Ectodermal cell (in vitro differentiated cells): ENCODE measurements at regions not wholly inside any gene's neighbourhood (a gene's known extent, or its start where the extent isn't known, plus 50 kb on each side); places are given as distances from the start of the nearest gene placed in this dataset.

Source experiments
- H3K27ac ChIP-seq: 2 replicates; pipeline ENCODE4 v1.7.0; 2013; ENCODE audit warnings: mild to moderate bottlenecking, low read depth, low read length; ENCODE audit not compliant: insufficient read depth, poor library complexity, severe bottlenecking
- H3K27me3 ChIP-seq: 2 replicates; pipeline ENCODE4 v1.7.0; 2013; ENCODE audit warnings: mild to moderate bottlenecking, low read length; ENCODE audit not compliant: insufficient read depth, control insufficient read depth, poor library complexity, severe bottlenecking
- H3K36me3 ChIP-seq: one replicate; pipeline ENCODE4 v1.7.0; 2013; ENCODE audit warnings: low read length; ENCODE audit not compliant: control insufficient read depth, insufficient read depth
- H3K4me1 ChIP-seq: one replicate; pipeline ENCODE4 v1.7.0; 2013; ENCODE audit warnings: low read length; ENCODE audit not compliant: control insufficient read depth, insufficient read depth
- H3K4me3 ChIP-seq: 2 replicates; pipeline ENCODE4 v1.7.0; 2013; ENCODE audit warnings: low read depth, low read length, control low read depth; ENCODE audit not compliant: insufficient read depth
- H3K9me3 ChIP-seq: 2 replicates; pipeline ENCODE4 v1.7.0; 2013; ENCODE audit warnings: mild to moderate bottlenecking, low read length, moderate library complexity; ENCODE audit not compliant: control insufficient read depth
- WGBS, 2 experiments: methylation state at CpG; one replicate each; pipeline ENCODE4 v1.1.7; 2013; ENCODE audit warnings: missing lambda C conversion rate in 2 of 2; 5-methylcytosine and 5-hydroxymethylcytosine counted together

- H3K4me3 ChIP-seq: no peak overlapping the region
- no peaks in the 10 kb centered on the region for H3K9me3 ChIP-seq
- H3K27ac ChIP-seq: no peak overlapping the region
- WGBS, 2 experiments: 44% methylated on average over 2 of the region's 2 CpGs; no CpG with 5 or more reads in 1 of the 2 experiments
- H3K4me1 ChIP-seq: no peaks in the 10 kb centered on the region
- H3K36me3 ChIP-seq: no peaks in the 10 kb centered on the region
- H3K27me3 ChIP-seq: no peaks in the 10 kb centered on the region
These were observed 213.3 kb upstream of the GBE1 start for GRCh38 chr3:81974751-81975150.

GRCh38 chr3:81968658-81969057, 207.2 kb upstream of the GBE1 start:
- Histone ChIP-seq H3K9me3 (no peaks in the 10 kb centered on the region), H3K4me3 (no peak overlapping the region), H3K36me3 (no peaks in the 10 kb centered on the region), H3K4me1 (no peaks in the 10 kb centered on the region), H3K27me3 (no peaks in the 10 kb centered on the region), H3K27ac (no peak overlapping the region)
- 47 to 58% methylated on average over 2 to 4 of the region's 4 CpGs for WGBS, 2 experiments

- H3K27ac ChIP-seq: no peak overlapping the region
- H3K4me1 ChIP-seq: no peaks in the 10 kb centered on the region
- H3K9me3 ChIP-seq: no peaks in the 10 kb centered on the region
These were observed 205.9 kb upstream of the GBE1 start for GRCh38 chr3:81967393-81967792.

GRCh38 chr3:81965696-81966095, 204.3 kb upstream of the GBE1 start:
- H3K4me1 ChIP-seq: no peaks in the 10 kb centered on the region
- no peak overlapping the region for H3K27ac ChIP-seq
- H3K36me3 ChIP-seq: no peaks in the 10 kb centered on the region
- 18 to 26% methylated on average over 2 of the region's 2 CpGs for WGBS, 2 experiments
- H3K4me3 ChIP-seq: no peak overlapping the region
- H3K9me3 ChIP-seq: no peaks in the 10 kb centered on the region
- no peaks in the 10 kb centered on the region for H3K27me3 ChIP-seq

More at GRCh38 chr3:81967393-81967792, 205.9 kb upstream of the GBE1 start:
- no peaks in the 10 kb centered on the region for H3K27me3 ChIP-seq
- H3K4me3 ChIP-seq: no peak overlapping the region
- no peaks in the 10 kb centered on the region for H3K36me3 ChIP-seq

GRCh38 chr3:81962396-81962795, 201.0 kb upstream of the GBE1 start:
- Histone ChIP-seq H3K27me3 (no peaks in the 10 kb centered on the region), H3K4me3 (no peak overlapping the region), H3K9me3 (no peaks in the 10 kb centered on the region), H3K36me3 (no peaks in the 10 kb centered on the region), H3K4me1 (no peaks in the 10 kb centered on the region), H3K27ac (no peak overlapping the region)
- 89 to 93% methylated on average over 2 of the region's 2 CpGs for WGBS, 2 experiments

- no peaks in the 10 kb centered on the region for H3K4me1 ChIP-seq
- H3K27me3 ChIP-seq: no peaks in the 10 kb centered on the region
- no peaks in the 10 kb centered on the region for H3K36me3 ChIP-seq
- H3K27ac ChIP-seq: no peak overlapping the region
- H3K9me3 ChIP-seq: no peaks in the 10 kb centered on the region
- WGBS, 2 experiments: 93% methylated on average over 2 of the region's 2 CpGs
- no peak overlapping the region for H3K4me3 ChIP-seq
These were observed 197.7 kb upstream of the GBE1 start for GRCh38 chr3:81958972-81959640.

GRCh38 chr3:81955878-81956277, 194.4 kb upstream of the GBE1 start:
- Histone ChIP-seq H3K27ac (no peak overlapping the region), H3K27me3 (no peaks in the 10 kb centered on the region), H3K4me1 (no peaks in the 10 kb centered on the region), H3K36me3 (no peaks in the 10 kb centered on the region), H3K9me3 (no peaks in the 10 kb centered on the region), H3K4me3 (no peak overlapping the region)
- 98% methylated on average over 4 of the region's 4 CpGs for WGBS, 2 experiments

GRCh38 chr3:81953111-81953510, 191.7 kb upstream of the GBE1 start:
- no peaks in the 10 kb centered on the region for H3K27me3 ChIP-seq
- no peak overlapping the region for H3K4me3 ChIP-seq
- no peaks in the 10 kb centered on the region for H3K9me3 ChIP-seq
- 96 to 97% methylated on average over 4 to 5 of the region's 5 CpGs for WGBS, 2 experiments
- H3K36me3 ChIP-seq: no peaks in the 10 kb centered on the region
- H3K4me1 ChIP-seq: no peaks in the 10 kb centered on the region
- no peak overlapping the region for H3K27ac ChIP-seq

GRCh38 chr3:81952141-81952540, 190.7 kb upstream of the GBE1 start:
- Histone ChIP-seq H3K27me3 (no peaks in the 10 kb centered on the region), H3K9me3 (no peaks in the 10 kb centered on the region), H3K4me1 (no peaks in the 10 kb centered on the region), H3K27ac (no peak overlapping the region), H3K36me3 (no peaks in the 10 kb centered on the region), H3K4me3 (no peak overlapping the region)
- WGBS, 2 experiments: 91 to 94% methylated on average over 3 of the region's 3 CpGs

GRCh38 chr3:81951636-81952035, 190.2 kb upstream of the GBE1 start:
- no peaks in the 10 kb centered on the region for H3K36me3 ChIP-seq
- H3K27ac ChIP-seq: no peak overlapping the region
- no peaks in the 10 kb centered on the region for H3K4me1 ChIP-seq
- no peaks in the 10 kb centered on the region for H3K9me3 ChIP-seq
- H3K4me3 ChIP-seq: no peak overlapping the region
- WGBS, 2 experiments: 96 to 98% methylated on average over 4 of the region's 4 CpGs
- H3K27me3 ChIP-seq: no peaks in the 10 kb centered on the region

- WGBS, 2 experiments: 94 to 96% methylated on average over 5 to 6 of the region's 6 CpGs
- Histone ChIP-seq H3K9me3 (no peaks in the 10 kb centered on the region), H3K27ac (no peak overlapping the region), H3K4me1 (no peaks in the 10 kb centered on the region), H3K27me3 (no peaks in the 10 kb centered on the region), H3K4me3 (no peak overlapping the region), H3K36me3 (no peaks in the 10 kb centered on the region)
These were observed 189.7 kb upstream of the GBE1 start for GRCh38 chr3:81951106-81951505.
